ENCODE measurements at regions not wholly inside any gene's neighbourhood (a gene's known extent, or its start where the extent isn't known, plus 50 kb on each side); places are given as distances from the start of the nearest gene placed in this dataset.
"Not testable (repeated sequence)": the region's sequence is repeated elsewhere in the genome, so short reads cannot be mapped to it uniquely, and the experiment has no call there.

DNA sequence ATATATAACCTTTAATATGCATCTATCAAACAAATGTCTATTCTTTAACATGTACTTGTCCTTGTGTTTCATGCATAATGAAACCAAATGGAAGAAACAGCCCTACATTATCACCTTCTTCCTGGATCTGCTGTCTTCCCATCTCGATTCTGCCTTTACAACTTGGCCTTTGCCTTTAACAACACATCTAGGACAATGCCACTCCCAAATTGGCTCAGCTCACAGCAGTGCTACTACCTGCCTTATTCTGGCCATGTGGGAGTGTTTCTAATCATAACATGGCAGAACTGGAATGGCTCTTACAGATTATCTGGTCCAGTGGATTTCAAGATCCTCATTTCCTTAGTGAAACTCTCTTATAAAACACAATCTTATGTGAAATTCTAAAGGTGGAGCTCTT, 176.5 kb downstream of the CARTPT start:
- DNase-seq (ENCODE audit: low spot score in 2 of 2), result no peak
- no peak for FAIRE-seq

DNA sequence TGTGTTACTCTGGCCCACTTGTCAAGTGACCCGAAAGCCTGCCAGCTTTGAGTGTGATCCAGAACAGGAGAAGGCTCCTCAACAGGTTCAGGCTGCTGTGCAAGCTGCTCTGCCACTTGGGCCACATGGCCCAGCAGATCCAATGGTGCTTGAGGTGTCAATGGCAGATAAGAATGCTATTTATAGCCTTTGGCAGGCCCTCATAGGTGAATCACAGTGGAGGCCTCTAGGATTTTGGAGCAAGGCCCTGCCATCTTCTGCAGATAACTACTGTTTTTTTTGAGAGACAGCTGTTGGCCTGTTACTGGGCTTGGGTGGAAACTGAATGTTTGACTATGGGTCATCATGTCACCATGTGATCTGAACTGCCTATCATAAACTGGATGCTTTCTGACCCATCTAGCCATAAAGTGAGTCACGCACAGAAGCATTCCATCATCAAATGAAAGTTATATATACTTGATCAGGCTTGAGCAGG, 180.8 kb downstream of the CARTPT start:
- DNase-seq (ENCODE audit: low spot score in 2 of 2) (no peak), FAIRE-seq (no peak)

GRCh38 chr5:71903808-71904207, 184.7 kb downstream of the CARTPT start:
- FAIRE-seq, result no peak

GRCh38 chr5:71904852-71905251, 185.8 kb downstream of the CARTPT start:
- FAIRE-seq (no peak), DNase-seq (ENCODE audit: low spot score in 2 of 2) (no peak)

More at GRCh38 chr5:71903808-71904207, 184.7 kb downstream of the CARTPT start:
- no peak for DNase-seq (ENCODE audit: low spot score in 2 of 2)

GRCh38 chr5:71905834-71906711, 187.0 kb downstream of the CARTPT start:
- FAIRE-seq, result no peak
- DNase-seq (ENCODE audit: low spot score in 2 of 2), result no peak

- FAIRE-seq (no peak), DNase-seq (ENCODE audit: low spot score in 2 of 2) (no peak)
Observed at GRCh38 chr5:71907001-71907588, 188.0 kb downstream of the CARTPT start.

- no peak for FAIRE-seq
- DNase-seq (ENCODE audit: low spot score in 2 of 2), result no peak
Observed at GRCh38 chr5:71907608-71908145, 188.6 kb downstream of the CARTPT start.

DNA sequence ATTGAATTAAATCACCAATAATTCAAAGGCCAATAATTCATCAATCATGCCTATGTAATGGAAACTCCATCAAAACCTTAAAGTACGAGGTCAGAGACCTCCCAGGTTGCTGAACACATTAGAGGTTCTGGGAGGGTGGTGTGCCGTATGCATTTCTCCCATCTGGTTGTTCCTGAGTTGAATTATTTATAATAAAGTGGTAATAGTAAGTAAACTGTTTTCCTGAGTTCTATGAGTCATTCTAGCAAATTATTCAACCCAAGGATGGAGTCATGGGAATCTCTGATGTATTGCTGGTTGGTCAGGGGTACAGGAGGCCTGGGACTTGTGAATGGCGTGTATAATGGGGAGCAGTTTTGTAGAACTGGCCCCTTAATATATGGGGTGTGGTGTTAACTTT, 191.7 kb downstream of the CARTPT start:
- FAIRE-seq (no peak), DNase-seq (ENCODE audit: low spot score in 2 of 2) (no peak)

DNA sequence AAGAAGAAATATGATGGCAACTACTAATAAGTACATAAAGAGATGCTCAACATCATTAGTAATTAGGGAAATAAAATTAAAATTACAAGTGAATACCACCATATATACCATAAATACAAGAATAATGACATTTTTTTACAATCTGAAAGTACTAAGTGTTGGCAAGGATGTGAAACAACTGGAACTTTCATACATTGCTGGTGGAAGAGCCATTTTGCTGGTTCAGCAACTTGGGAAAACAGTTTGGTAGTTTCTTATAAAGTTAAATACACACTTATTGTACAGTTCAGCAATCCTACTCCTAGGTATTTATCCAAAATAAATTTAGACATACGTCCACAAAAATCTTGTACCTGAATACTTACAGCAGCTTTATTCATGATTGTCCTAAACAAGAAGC, 192.9 kb downstream of the CARTPT start:
- DNase-seq (ENCODE audit: low spot score in 2 of 2) (no peak), FAIRE-seq (no peak)

DNA sequence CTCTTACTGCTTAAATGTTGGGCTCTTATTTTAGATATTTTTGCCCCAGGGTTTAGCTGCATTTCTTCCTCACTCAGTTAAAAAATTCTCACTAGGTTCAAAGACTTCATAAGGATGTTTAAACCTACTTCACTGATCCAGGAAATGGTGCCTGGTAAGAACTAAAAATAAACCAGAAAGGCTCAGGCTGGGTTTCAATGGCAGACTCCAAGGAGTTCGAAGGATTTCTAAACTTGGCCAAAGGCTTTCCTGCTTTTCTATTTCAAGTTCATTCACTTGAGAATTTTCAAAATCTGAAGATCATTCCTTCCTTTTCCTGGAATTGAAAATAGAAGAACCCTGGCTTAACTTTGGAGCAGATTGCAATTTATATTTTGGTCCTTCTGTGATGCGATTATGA, 193.0 kb upstream of the MAP1B start:
- no peak for FAIRE-seq
- DNase-seq (ENCODE audit: low spot score in 2 of 2), result no peak

DNA sequence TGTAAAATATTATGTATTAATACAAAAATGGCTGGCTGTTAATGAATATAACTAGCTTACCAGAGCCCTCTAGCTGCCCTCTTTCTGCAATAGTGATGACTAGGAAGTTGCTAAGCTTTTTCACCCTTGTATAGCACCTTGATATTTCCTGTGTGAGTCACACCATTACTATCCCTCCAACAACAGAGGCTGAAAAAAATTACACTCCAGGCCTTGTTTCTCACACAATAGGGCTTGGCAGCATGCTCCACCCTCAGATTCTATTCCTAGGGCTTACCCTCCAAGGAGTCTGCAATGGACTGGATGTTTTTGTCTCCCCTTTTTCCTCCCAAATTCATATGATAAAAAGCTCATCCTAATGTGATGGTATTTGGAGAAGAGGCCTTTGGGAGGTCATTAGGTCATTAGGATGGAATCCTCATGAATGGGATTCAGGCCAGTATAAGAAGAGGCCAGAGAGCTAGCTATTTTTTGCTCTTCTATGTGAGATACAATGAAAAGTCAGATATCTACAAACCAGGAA, 184.6 kb upstream of the MAP1B start:
- DNase-seq (ENCODE audit: low spot score in 2 of 2), result no peak
- no peak for FAIRE-seq

GRCh38 chr5:71923755-71924154, 183.5 kb upstream of the MAP1B start:
- FAIRE-seq (no peak), DNase-seq (ENCODE audit: low spot score in 2 of 2) (no peak)

DNA sequence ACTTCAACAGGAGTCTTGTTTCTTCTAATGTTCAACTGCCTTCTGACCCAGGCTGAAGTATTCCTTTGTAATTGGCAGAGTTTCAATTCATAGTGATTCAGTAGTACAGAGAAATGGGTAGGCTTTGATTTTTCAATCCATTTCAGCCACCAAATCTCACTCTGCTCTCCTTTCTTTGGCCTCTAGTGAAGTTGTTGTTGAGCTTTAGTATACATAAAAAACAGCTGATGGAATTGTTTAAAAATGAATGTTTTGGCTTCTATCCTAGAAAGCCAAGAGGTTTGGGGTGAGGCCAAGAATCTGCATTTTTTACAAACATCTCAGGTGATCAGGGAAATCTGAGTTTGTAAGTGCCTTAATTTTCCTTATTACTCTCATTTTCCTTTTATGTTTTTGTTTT, 182.9 kb upstream of the MAP1B start:
- no peak for FAIRE-seq

GRCh38 chr5:71924980-71925379, 182.3 kb upstream of the MAP1B start:
- no peak for FAIRE-seq
- DNase-seq (ENCODE audit: low spot score in 2 of 2), result no peak

More for the DNA sequence above, 182.9 kb upstream of the MAP1B start:
- DNase-seq (ENCODE audit: low spot score in 2 of 2), result no peak

DNA sequence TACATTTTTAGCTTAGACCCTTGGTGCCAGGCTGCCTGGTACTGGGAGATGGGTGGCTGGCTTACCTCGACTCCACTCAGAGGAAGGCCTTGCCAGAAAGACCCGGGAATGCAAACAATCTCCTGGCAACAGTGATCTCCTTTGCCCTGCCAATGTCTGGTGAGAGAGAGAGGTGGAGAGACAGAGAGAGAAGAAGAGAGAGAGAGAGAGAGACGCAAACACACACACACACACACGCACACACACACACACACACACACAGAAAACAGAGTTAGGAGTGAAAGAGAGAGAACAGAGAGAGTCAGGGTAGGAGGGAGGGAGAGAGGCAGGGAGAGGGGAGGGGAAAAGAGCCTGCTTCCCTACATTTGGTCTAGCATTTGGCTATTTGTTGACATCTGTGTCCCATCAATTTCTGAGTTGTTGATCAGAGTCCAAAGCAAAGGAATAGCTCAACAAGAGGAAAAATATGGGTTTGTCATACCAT, 181.6 kb upstream of the MAP1B start:
- no peak for DNase-seq (ENCODE audit: low spot score in 2 of 2)

GRCh38 chr5:71929003-71929402, 178.3 kb upstream of the MAP1B start:
- no peak for FAIRE-seq
- DNase-seq (ENCODE audit: low spot score in 2 of 2), result no peak

More for the DNA sequence above, 181.6 kb upstream of the MAP1B start:
- FAIRE-seq, result no peak

- DNase-seq (ENCODE audit: low spot score in 2 of 2); FAIRE-seq: not testable (repeated sequence)
Observed at GRCh38 chr5:71930554-71930953, 176.7 kb upstream of the MAP1B start.

- DNase-seq (ENCODE audit: low spot score in 2 of 2) (no peak), FAIRE-seq (no peak)
Observed at GRCh38 chr5:71932131-71932654, 175.1 kb upstream of the MAP1B start.

DNA sequence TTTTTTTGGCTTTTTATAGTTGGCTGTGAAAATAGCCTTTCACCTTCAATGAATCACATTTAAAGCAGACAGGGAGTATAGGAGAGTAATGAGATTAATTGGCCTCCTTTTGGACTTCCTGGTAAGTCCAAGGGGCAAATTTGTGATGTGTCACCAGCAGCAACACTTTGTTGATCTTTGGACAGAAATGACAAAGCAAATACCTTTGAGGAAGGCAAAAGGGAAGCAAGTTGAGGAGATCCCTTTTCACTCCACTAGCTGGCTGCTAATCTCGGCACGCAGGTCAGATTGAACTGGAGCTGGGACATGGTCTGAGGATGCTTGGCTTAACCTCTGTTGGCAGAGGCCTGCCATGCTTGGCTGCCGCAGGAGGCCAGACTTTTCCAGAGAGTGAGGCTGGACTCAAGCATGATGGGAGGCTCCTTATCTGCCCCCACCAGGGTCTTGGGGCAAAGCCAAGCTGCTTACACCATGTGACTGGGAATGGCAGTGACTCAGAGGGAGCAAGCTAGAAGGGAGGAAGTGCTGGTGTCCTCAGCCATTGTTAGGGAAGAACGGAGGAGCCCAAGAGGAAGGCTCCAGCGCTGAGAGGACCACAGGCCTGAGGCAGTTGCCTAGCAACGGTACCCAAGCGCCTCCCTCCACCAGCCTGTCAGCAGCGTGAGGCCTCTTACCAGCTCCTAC, 174.5 kb upstream of the MAP1B start:
- FAIRE-seq (no peak), DNase-seq (ENCODE audit: low spot score in 2 of 2) (no peak)

DNA sequence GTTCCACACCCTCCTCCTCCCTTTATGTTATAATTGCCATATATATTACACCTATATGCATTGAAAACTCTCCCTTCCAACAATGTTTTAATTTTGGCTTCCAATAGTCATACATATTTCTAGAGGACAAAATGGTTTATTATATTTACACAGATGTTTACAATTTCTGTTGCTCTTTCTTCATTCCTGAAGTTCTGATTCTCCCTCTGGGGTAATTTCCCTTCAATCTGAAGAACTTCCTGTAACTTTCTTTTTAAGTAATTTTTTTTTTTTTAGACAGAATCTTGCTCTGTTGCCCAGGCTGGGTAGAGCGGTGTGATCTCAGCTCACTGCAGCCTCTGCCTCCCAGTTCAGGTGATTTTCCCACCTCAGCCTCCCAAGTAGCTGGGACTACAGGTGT, 173.0 kb upstream of the MAP1B start:
- no peak for DNase-seq (ENCODE audit: low spot score in 2 of 2)

More for the DNA sequence above, 173.0 kb upstream of the MAP1B start:
- no peak for FAIRE-seq
